K562 (cell line): ENCODE measurements at regions not wholly inside any gene's neighbourhood (a gene's known extent, or its start where the extent isn't known, plus 50 kb on each side); places are given as distances from the start of the nearest gene placed in this dataset.

Experiments
- GABPA ChIP-seq: fragments of 200-800 bp; sonication (Bioruptor generic); conservative IDR thresholded peaks from 2 replicates; pipeline ENCODE4 v1.6.1; 2016; ENCODE audit warnings: low read depth, missing genetic modification characterization, missing compliant biosample characterization
- KDM2B ChIP-seq: fragments of 250-450 bp; sonication (Bioruptor Pico); IDR thresholded peaks from 2 replicates; pipeline ENCODE4 v1.8.0; 2021; ENCODE audit warnings: mild to moderate bottlenecking, moderate library complexity
- KLF16 ChIP-seq: IDR thresholded peaks from 2 replicates; pipeline ENCODE4 v1.6.1; 2016; ENCODE audit warnings: antibody characterized with exemption
- PHF8 ChIP-seq: fragments of 200-600 bp; sonication (generic); IDR thresholded peaks from 2 replicates; pipeline ENCODE4 v1.6.1; 2012; ENCODE audit warnings: mixed run types, mild to moderate bottlenecking, inconsistent platforms, low read length, moderate library complexity, borderline replicate concordance
- POLR2AphosphoS5 ChIP-seq: IDR thresholded peaks from 2 replicates; pipeline ENCODE4 v1.6.1; 2011; ENCODE audit warnings: mild to moderate bottlenecking, low read depth, low read length, moderate library complexity; ENCODE audit not compliant: control insufficient read depth, insufficient read depth
- RAD51 ChIP-seq: fragments of 450-650 bp; IDR thresholded peaks from 2 replicates; pipeline ENCODE4 v1.7.1; 2016; ENCODE audit warnings: low read depth, mild to moderate bottlenecking, borderline replicate concordance
- RBFOX2 ChIP-seq: fragments of 200-400 bp; formaldehyde crosslinking; IDR thresholded peaks from 2 replicates; pipeline ENCODE4 v1.6.1; 2017; ENCODE audit warnings: low read depth, mild to moderate bottlenecking, low read length, moderate library complexity
- STAT5A ChIP-seq: IDR thresholded peaks from 2 replicates; pipeline ENCODE4 v1.6.1; 2012; ENCODE audit warnings: low read length, inconsistent platforms, borderline replicate concordance
- THAP7 ChIP-seq: fragments of 250-450 bp; sonication (Bioruptor Pico); IDR thresholded peaks from 2 replicates; pipeline ENCODE4 v1.5.0; 2021
- ZNF280B ChIP-seq: fragments of 250-450 bp; sonication (Bioruptor Pico); IDR thresholded peaks from 2 replicates; pipeline ENCODE4 v1.5.1; 2021; ENCODE audit warnings: mild to moderate bottlenecking
- ZNF584 ChIP-seq: fragments of 200-800 bp; sonication (Bioruptor generic); IDR thresholded peaks from 2 replicates; pipeline ENCODE4 v1.6.1; 2016; ENCODE audit warnings: low read depth, mild to moderate bottlenecking, missing genetic modification characterization, missing compliant biosample characterization
- ZNF589 ChIP-seq: fragments of 200-800 bp; sonication (Bioruptor generic); IDR thresholded peaks from 2 replicates; pipeline ENCODE4 v1.6.1; 2016; ENCODE audit warnings: low read depth, missing genetic modification characterization, missing compliant biosample characterization
- TF ChIP-seq, protein P1 (sequence below), 2 experiments: fragments of 450-650 bp; conservative IDR thresholded peaks; 2 replicates each; pipeline ENCODE4 v1.6.1; 2017; ENCODE audit warnings: mild to moderate bottlenecking in 2 of 2, moderate library complexity in 2 of 2
- TF ChIP-seq, protein P2 (sequence below), 2 experiments: fragments of 450-650 bp in 1 of 2; sonication (generic) in 1 of 2; formaldehyde crosslinking in 1 of 2; IDR thresholded peaks; 2 replicates each; pipeline versions ENCODE4 v1.7.1 to v1.9.0; 2016 to 2022; ENCODE audit warnings: inconsistent platforms in 1 of 2, mild to moderate bottlenecking in 1 of 2, missing genetic modification reagents in 1 of 2

DNA sequence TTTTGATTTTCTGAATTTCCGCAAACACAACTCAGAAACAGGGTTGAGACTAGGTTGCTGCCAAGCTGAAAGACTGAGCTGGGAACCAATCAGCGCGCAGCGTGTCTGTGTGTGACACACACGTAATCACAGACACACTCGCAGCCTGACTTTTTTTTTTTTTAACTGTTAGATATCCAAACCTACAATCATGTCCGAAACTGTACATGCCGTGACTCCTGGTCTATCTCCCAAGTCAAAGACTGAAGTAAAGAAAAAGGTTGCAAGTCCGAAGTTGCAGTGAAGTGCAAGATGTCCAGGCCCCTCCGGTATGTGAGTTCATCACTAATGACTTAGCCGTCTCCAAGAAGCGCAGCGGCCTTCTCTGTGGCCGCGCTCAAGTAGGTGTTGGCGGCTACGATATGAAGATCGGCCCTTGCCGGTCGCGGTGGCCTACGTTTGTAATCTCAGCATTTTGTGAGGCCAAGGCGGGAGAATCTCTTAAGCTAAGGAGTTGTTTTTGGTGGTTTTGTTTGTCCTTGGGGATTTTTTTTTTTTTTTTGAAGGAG lies 108.2 kb downstream of the HFE start (continued):
- TF ChIP-seq THAP7 (no peak), RBFOX2 (peak; percentile 75), KLF16 (no peak), ZNF280B (CRISPR knock-in tag) (no peak), ZNF589 (CRISPR knock-in tag) (no peak), GABPA (tag) (0 out of 2 replicates have a peak, but pooled peaks have one; percentile 7), PHF8 (peak; percentile 31; the same call in 1 of the 2 replicates), RAD51 (no peak), STAT5A (0 out of 2 replicates have a peak, but pooled peaks have one; percentile 12), POLR2AphosphoS5 (peak; percentile 91), KDM2B (CRISPR knock-in tag) (no peak), ZNF584 (CRISPR knock-in tag) (peak; percentile 9; the same call in 1 of the 2 replicates)
- TF ChIP-seq, protein P1, sequence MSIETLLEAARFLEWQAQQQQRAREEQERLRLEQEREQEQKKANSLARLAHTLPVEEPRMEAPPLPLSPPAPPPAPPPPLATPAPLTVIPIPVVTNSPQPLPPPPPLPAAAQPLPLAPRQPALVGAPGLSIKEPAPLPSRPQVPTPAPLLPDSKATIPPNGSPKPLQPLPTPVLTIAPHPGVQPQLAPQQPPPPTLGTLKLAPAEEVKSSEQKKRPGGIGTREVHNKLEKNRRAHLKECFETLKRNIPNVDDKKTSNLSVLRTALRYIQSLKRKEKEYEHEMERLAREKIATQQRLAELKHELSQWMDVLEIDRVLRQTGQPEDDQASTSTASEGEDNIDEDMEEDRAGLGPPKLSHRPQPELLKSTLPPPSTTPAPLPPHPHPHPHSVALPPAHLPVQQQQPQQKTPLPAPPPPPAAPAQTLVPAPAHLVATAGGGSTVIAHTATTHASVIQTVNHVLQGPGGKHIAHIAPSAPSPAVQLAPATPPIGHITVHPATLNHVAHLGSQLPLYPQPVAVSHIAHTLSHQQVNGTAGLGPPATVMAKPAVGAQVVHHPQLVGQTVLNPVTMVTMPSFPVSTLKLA (conservative IDR thresholded peaks at IDR 0.05) = peak in 1 of 2 experiments; percentile 63; a peak in 2 of 4 replicates
- TF ChIP-seq, protein P2, sequence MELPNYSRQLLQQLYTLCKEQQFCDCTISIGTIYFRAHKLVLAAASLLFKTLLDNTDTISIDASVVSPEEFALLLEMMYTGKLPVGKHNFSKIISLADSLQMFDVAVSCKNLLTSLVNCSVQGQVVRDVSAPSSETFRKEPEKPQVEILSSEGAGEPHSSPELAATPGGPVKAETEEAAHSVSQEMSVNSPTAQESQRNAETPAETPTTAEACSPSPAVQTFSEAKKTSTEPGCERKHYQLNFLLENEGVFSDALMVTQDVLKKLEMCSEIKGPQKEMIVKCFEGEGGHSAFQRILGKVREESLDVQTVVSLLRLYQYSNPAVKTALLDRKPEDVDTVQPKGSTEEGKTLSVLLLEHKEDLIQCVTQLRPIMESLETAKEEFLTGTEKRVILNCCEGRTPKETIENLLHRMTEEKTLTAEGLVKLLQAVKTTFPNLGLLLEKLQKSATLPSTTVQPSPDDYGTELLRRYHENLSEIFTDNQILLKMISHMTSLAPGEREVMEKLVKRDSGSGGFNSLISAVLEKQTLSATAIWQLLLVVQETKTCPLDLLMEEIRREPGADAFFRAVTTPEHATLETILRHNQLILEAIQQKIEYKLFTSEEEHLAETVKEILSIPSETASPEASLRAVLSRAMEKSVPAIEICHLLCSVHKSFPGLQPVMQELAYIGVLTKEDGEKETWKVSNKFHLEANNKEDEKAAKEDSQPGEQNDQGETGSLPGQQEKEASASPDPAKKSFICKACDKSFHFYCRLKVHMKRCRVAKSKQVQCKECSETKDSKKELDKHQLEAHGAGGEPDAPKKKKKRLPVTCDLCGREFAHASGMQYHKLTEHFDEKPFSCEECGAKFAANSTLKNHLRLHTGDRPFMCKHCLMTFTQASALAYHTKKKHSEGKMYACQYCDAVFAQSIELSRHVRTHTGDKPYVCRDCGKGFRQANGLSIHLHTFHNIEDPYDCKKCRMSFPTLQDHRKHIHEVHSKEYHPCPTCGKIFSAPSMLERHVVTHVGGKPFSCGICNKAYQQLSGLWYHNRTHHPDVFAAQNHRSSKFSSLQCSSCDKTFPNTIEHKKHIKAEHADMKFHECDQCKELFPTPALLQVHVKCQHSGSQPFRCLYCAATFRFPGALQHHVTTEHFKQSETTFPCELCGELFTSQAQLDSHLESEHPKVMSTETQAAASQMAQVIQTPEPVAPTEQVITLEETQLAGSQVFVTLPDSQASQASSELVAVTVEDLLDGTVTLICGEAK (IDR thresholded peaks at IDR 0.05) = no peak; the same call in 1 of the 2 replicates
- TF ChIP-seq, protein P2 (CRISPR knock-in tag; IDR thresholded peaks at IDR 0.05) = no peak
